ENCODE measurements at regions not wholly inside any gene's neighbourhood (a gene's known extent, or its start where the extent isn't known, plus 50 kb on each side); places are given as distances from the start of the nearest gene placed in this dataset.

GRCh38 chr19:28941833-28942232 lies 271.1 kb downstream of the UQCRFS1 start:
- TF ChIP-seq REST (IDR thresholded peaks at IDR 0.05; ENCODE audit: low read depth): no peak
- TF ChIP-seq TEAD4 (IDR thresholded peaks at IDR 0.05): no peak
- no peak for TF ChIP-seq YY1 (IDR thresholded peaks at IDR 0.05; ENCODE audit: low read depth)
- no peak for TF ChIP-seq USF1 (IDR thresholded peaks at IDR 0.05)
- no peak for TF ChIP-seq MAX (IDR thresholded peaks at IDR 0.05)
- TF ChIP-seq RAD21 (IDR thresholded peaks at IDR 0.05; ENCODE audit: low read depth): no peak
- TF ChIP-seq EGR1 (IDR thresholded peaks at IDR 0.05): no peak
- no peak for TF ChIP-seq CEBPB (IDR thresholded peaks at IDR 0.05)
- TF ChIP-seq EP300 (IDR thresholded peaks at IDR 0.05; ENCODE audit: borderline replicate concordance): no peak
- no peak for TF ChIP-seq CREB1 (IDR thresholded peaks at IDR 0.05; ENCODE audit: low read depth)

All from Ishikawa (cell line).